ENCODE measurements at regions not wholly inside any gene's neighbourhood (a gene's known extent, or its start where the extent isn't known, plus 50 kb on each side); places are given as distances from the start of the nearest gene placed in this dataset.

DNA sequence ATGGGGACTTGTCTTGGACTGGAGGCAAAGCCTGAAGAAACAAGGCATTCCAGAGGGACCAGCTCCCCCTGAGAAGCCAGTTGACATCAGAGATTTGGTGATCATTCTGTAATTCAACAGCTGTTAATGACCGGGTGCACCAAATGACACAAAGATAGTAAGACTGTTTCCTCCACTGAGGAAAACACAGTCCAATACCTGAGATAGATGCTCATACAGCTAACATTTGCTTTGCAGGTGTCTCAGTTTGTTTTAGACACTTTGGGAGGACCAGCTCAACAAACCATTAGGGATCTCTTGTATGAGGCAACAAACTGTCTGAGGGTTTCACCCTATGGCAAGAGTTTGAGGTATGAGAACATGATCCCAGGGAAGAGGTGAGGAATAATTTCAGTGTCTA is 237.2 kb upstream of the PLET1 start:
- Histone ChIP-seq H3K79me2 (ENCODE audit: control insufficient read depth, insufficient read depth, low read length) (no peaks in the 10 kb centered on the region), H2AFZ (ENCODE audit: low read depth, low read length) (no peak overlapping the region), H3K4me1 (ENCODE audit: control insufficient read depth, extremely low read depth, insufficient read depth, low read length) (no peaks in the 10 kb centered on the region), H3K9ac (replicated peaks; ENCODE audit: extremely low read depth, insufficient read depth, low read length) (no peak overlapping the region), H3K27me3 (ENCODE audit: control insufficient read depth in 2 of 2, insufficient read depth in 2 of 2, low read length in 2 of 2) (no peaks in the 10 kb centered on the region), H3K9me1 (replicated peaks; ENCODE audit: control insufficient read depth, extremely low read depth, insufficient read depth, low read length) (no peaks in the 10 kb centered on the region), H3K4me2 (ENCODE audit: insufficient read depth, low read length) (no peak overlapping the region), H3K36me3 (ENCODE audit: control insufficient read depth in 2 of 2, extremely low read depth in 1 of 2, insufficient read depth in 2 of 2, low read length in 2 of 2) (no peaks in the 10 kb centered on the region), H3K4me3 (replicated peaks in 1 of 3; ENCODE audit: insufficient read depth in 1 of 3, low read depth in 1 of 3, low read length in 3 of 3) (no peak overlapping the region), H3K27ac (ENCODE audit: insufficient read depth, low read depth, low read length) (no peak overlapping the region), H4K20me1 (replicated peaks; ENCODE audit: control insufficient read depth, extremely low read depth, insufficient read depth, low read length) (no peaks in the 10 kb centered on the region), H3K9me3 (replicated peaks; ENCODE audit: control insufficient read depth, insufficient read depth, low read length) (no peaks in the 10 kb centered on the region)
- CTCF ChIA-PET: interaction anchor here (1.2 kb wide), 1 partner anchor 44 kb away, joined by 3 read pairs; no protein-coding TSS in a partner anchor
- DNase-seq (ENCODE audit: low read depth, low spot score) (no peak), FAIRE-seq (no peak)
- TF ChIP-seq POLR2AphosphoS5 (IDR thresholded peaks at IDR 0.05; ENCODE audit: insufficient read depth, low read depth, low read length) (no peak), POLR2A (IDR thresholded peaks at IDR 0.05; ENCODE audit: low read depth, low read length) (no peak), MYC (IDR thresholded peaks at IDR 0.05; ENCODE audit: low read depth, low read length) (no peak), EZH2 (IDR thresholded peaks at IDR 0.05; ENCODE audit: borderline replicate concordance, low read depth, low read length, severe bottlenecking) (no peak), JUN (IDR thresholded peaks at IDR 0.05; ENCODE audit: borderline replicate concordance, insufficient read depth, insufficient read length, low read depth) (no peak), GATA2 (IDR thresholded peaks at IDR 0.05; ENCODE audit: insufficient read depth, insufficient read length, low read depth, low read length) (no peak), FOS (IDR thresholded peaks at IDR 0.05; ENCODE audit: borderline replicate concordance, insufficient read depth, low read length) (no peak)
- TF ChIP-seq, protein P1, sequence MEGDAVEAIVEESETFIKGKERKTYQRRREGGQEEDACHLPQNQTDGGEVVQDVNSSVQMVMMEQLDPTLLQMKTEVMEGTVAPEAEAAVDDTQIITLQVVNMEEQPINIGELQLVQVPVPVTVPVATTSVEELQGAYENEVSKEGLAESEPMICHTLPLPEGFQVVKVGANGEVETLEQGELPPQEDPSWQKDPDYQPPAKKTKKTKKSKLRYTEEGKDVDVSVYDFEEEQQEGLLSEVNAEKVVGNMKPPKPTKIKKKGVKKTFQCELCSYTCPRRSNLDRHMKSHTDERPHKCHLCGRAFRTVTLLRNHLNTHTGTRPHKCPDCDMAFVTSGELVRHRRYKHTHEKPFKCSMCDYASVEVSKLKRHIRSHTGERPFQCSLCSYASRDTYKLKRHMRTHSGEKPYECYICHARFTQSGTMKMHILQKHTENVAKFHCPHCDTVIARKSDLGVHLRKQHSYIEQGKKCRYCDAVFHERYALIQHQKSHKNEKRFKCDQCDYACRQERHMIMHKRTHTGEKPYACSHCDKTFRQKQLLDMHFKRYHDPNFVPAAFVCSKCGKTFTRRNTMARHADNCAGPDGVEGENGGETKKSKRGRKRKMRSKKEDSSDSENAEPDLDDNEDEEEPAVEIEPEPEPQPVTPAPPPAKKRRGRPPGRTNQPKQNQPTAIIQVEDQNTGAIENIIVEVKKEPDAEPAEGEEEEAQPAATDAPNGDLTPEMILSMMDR (IDR thresholded peaks at IDR 0.05; ENCODE audit: extremely low read depth in 1 of 2, insufficient read depth in 1 of 2, low read depth in 1 of 2, low read length in 2 of 2): no peak
- TF ChIP-seq, protein P2, sequence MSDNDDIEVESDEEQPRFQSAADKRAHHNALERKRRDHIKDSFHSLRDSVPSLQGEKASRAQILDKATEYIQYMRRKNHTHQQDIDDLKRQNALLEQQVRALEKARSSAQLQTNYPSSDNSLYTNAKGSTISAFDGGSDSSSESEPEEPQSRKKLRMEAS (IDR thresholded peaks at IDR 0.05; ENCODE audit: insufficient read depth, insufficient read length): no peak
- dilution Hi-C loops (cut with MboI; ENCODE audit: extremely low pct_ligation_motif_present, low sequenced_read_pairs): no loop called here
- POLR2A ChIA-PET: no interaction called here
- BruUV-seq (replicated peaks): no TSS peak
- intact Hi-C loops (cut with micrococcal nuclease): no loop called here
